HepG2 (cell line): ENCODE measurements at regions not wholly inside any gene's neighbourhood (a gene's known extent, or its start where the extent isn't known, plus 50 kb on each side); places are given as distances from the start of the nearest gene placed in this dataset.

Experiments
- ATAC-seq: fragments of 200-7000 bp; cut with Tn5 transposase; 3 replicates; pipeline ENCODE4 v1.9.1; 2020; ENCODE audit warnings: mild to moderate bottlenecking, moderate library complexity
- BruUV-seq: library from RNA; stranded (reverse); fragments of 400-500 nt; replicated peaks from 2 replicates; lab custom pipeline; 2021; lab: Mats Ljungman, UMichigan
- CTCF ChIA-PET: fragments of 300-600 bp; formaldehyde crosslinking; extraction: SDS; loops from one replicate; lab custom pipeline; 2021; ENCODE audit warnings: low total read pairs, inconsistent platforms, low intra/inter-chr PET ratio; lab: Yijun Ruan, JAX
- POLR2A ChIA-PET: fragments of 350-600 bp; sonication (Branson Sonifier 250); formaldehyde crosslinking; loops from one replicate; lab custom pipeline; 2020; ENCODE audit warnings: antibody characterized with exemption, inconsistent platforms; lab: Yijun Ruan, JAX
- DNase-seq: peaks from one replicate; pipeline ENCODE4 v3.0.0-alpha.2; 2015; ENCODE audit warnings: low spot score
- FAIRE-seq: peaks from 3 replicates; lab custom pipeline; 2011; peaks lifted over from hg19 to GRCh38; lab: Jason Lieb, UNC
- H2AFZ ChIP-seq: one replicate; pipeline ENCODE4 v1.6.1; 2011; ENCODE audit warnings: low read length, inconsistent platforms
- H3K27ac ChIP-seq: fragments of 300-600 bp; 3 replicates; pipeline ENCODE4 v1.8.0; 2011; ENCODE audit warnings: mixed run types, mild to moderate bottlenecking, mixed read lengths, low read length, inconsistent platforms; ENCODE audit not compliant: insufficient read depth; ENCODE audit errors: extremely low read length
- H3K27me3 ChIP-seq, 2 experiments: fragments of 200-600 bp in 1 of 2; 2 replicates in 1 of 2; 3 replicates in 1 of 2; pipeline versions ENCODE4 v1.6.0 to v1.8.0; 2011; ENCODE audit warnings: low read length in 2 of 2, mild to moderate bottlenecking in 2 of 2, moderate library complexity in 2 of 2, inconsistent platforms in 1 of 2; ENCODE audit not compliant: insufficient read depth in 2 of 2, control insufficient read depth in 1 of 2
- H3K36me3 ChIP-seq, 2 experiments: fragments of 200-600 bp in 1 of 2; replicated peaks in 1 of 2; 2 replicates in 1 of 2; 3 replicates in 1 of 2; pipeline versions ENCODE4 v1.5.1 to v1.8.0; 2011; ENCODE audit warnings: low read length in 2 of 2, inconsistent platforms in 1 of 2; ENCODE audit not compliant: insufficient read depth in 2 of 2, control insufficient read depth in 1 of 2
- H3K4me1 ChIP-seq: 2 replicates; pipeline ENCODE4 v1.5.1; 2012; ENCODE audit warnings: low read length, inconsistent platforms; ENCODE audit not compliant: insufficient read depth
- H3K4me2 ChIP-seq: 2 replicates; pipeline ENCODE4 v1.6.0; 2011; ENCODE audit warnings: low read depth, low read length, inconsistent platforms
- H3K4me3 ChIP-seq, 3 experiments: fragments of 200-600 bp in 1 of 3; sonication (generic), shearing (Covaris generic) in 1 of 3; replicated peaks in 1 of 3; 2 replicates each; pipeline ENCODE4 v1.5.1; 2011 to 2016; ENCODE audit warnings: low read length in 3 of 3, inconsistent platforms in 2 of 3, low read depth in 2 of 3, mild to moderate bottlenecking in 2 of 3, control low read depth in 1 of 3, mixed read lengths in 1 of 3; ENCODE audit not compliant: insufficient read depth in 1 of 3
- H3K79me2 ChIP-seq: one replicate; pipeline ENCODE4 v1.6.1; 2011; ENCODE audit warnings: low read length, inconsistent platforms; ENCODE audit not compliant: insufficient read depth
- H3K9ac ChIP-seq: 2 replicates; pipeline ENCODE4 v1.6.0; 2011; ENCODE audit warnings: mild to moderate bottlenecking, low read depth, low read length, inconsistent platforms; ENCODE audit not compliant: insufficient read depth
- H3K9me3 ChIP-seq: 2 replicates; pipeline ENCODE4 v1.5.1; 2012; ENCODE audit warnings: mild to moderate bottlenecking, low read length
- H4K20me1 ChIP-seq: 2 replicates; pipeline ENCODE4 v1.6.0; 2011; ENCODE audit warnings: inconsistent platforms, mild to moderate bottlenecking, low read length, moderate library complexity; ENCODE audit not compliant: insufficient read depth
- LRRFIP1 ChIP-seq: sonication (generic); formaldehyde crosslinking; conservative IDR thresholded peaks from 2 replicates; pipeline ENCODE4 v1.4.0; 2020; ENCODE audit warnings: missing genetic modification reagents
- MED1 ChIP-seq: sonication (generic); formaldehyde crosslinking; IDR thresholded peaks from 2 replicates; pipeline ENCODE4 v1.4.0; 2020; ENCODE audit warnings: missing genetic modification reagents
- PCBP1 ChIP-seq: fragments of 200-400 bp; formaldehyde crosslinking; IDR thresholded peaks from 2 replicates; pipeline ENCODE4 v1.6.1; 2017; ENCODE audit warnings: mild to moderate bottlenecking, low read depth, low read length, borderline replicate concordance
- SALL1 ChIP-seq: sonication (generic); formaldehyde crosslinking; IDR thresholded peaks from 2 replicates; pipeline ENCODE4 v1.8.0; 2022; ENCODE audit warnings: mild to moderate bottlenecking, missing genetic modification reagents
- SIX4 ChIP-seq: sonication (generic); formaldehyde crosslinking; IDR thresholded peaks from 2 replicates; pipeline ENCODE4 v1.4.0; 2020; ENCODE audit warnings: missing genetic modification reagents
- SMC3 ChIP-seq: IDR thresholded peaks from 2 replicates; pipeline ENCODE4 v1.6.1; 2011; ENCODE audit warnings: low read length, improper control_type of control experiment
- STAG1 ChIP-seq: sonication (generic); formaldehyde crosslinking; IDR thresholded peaks from 2 replicates; pipeline ENCODE4 v1.4.0; 2020; ENCODE audit warnings: missing genetic modification reagents
- TEAD3 ChIP-seq: optimal IDR thresholded peaks from 2 replicates; pipeline ENCODE3; 2016; ENCODE audit warnings: borderline replicate concordance
- ZKSCAN1 ChIP-seq: fragments of 150-350 bp; IDR thresholded peaks from 2 replicates; pipeline ENCODE4 v1.6.1; 2014; ENCODE audit warnings: low read length
- ZNF138 ChIP-seq: sonication (generic); formaldehyde crosslinking; IDR thresholded peaks from 2 replicates; pipeline ENCODE4 v1.5.0; 2020; ENCODE audit warnings: mild to moderate bottlenecking, low read depth, missing genetic modification reagents
- ZNF24 ChIP-seq: fragments of 450-650 bp; IDR thresholded peaks from 2 replicates; pipeline ENCODE4 v1.6.1; 2017; ENCODE audit warnings: antibody characterized with exemption, mild to moderate bottlenecking
- ZNF747 ChIP-seq: sonication (generic); formaldehyde crosslinking; IDR thresholded peaks from 2 replicates; pipeline ENCODE4 v1.8.1; 2023; ENCODE audit warnings: missing genetic modification reagents, mild to moderate bottlenecking, borderline replicate concordance
- ZNF792 ChIP-seq: IDR thresholded peaks from 2 replicates; pipeline ENCODE4 v1.6.1; 2016
- WGBS: methylation state at CpG from one replicate; pipeline ENCODE4 v1.1.6; 2017; ENCODE audit warnings: low lambda C conversion rate; 5-methylcytosine and 5-hydroxymethylcytosine counted together
- in situ Hi-C: cut with HindIII; loops from 2 replicates; pipeline ENCODE4 v1.10.0; 2017; ENCODE audit warnings: low pct_unique_long_range_greater_than_20kb; ENCODE audit not compliant: extremely low pct_ligation_motif_present
- intact Hi-C: fragments of 100-400 bp; cut with micrococcal nuclease; formaldehyde crosslinking; loops from one replicate; pipeline ENCODE4 v1.10.0; 2022; ENCODE audit not compliant: unreplicated experiment
- TF ChIP-seq, protein P1 (sequence below): sonication (generic); formaldehyde crosslinking; IDR thresholded peaks from 2 replicates; pipeline ENCODE4 v1.5.0; 2020; ENCODE audit warnings: mild to moderate bottlenecking, missing genetic modification reagents, moderate library complexity
- TF ChIP-seq, protein P2 (sequence below): sonication (generic); formaldehyde crosslinking; IDR thresholded peaks from 2 replicates; pipeline ENCODE4 v1.5.1; 2020; ENCODE audit warnings: missing genetic modification reagents, mild to moderate bottlenecking, borderline replicate concordance

DNA sequence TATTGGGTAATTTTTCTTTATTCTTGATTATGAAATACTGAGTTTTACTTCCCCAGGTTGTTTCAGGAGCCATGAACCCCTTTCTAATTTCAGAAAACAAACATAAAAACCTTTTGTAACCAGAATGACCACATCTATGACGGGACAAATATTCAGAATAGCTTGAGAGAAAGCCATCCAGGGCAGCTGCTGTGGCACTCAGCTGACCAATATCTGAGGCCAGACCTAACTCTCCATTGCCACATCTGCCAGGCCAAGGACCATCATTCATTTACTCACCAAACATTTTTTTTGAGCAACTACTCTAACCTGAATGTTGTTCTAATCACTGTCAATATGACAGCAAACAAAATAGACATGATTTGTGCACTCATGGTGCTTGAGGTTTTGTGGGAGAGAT is 608.3 kb upstream of the PKN2 start:
- Histone ChIP-seq H3K9ac (no peak overlapping the region), H2AFZ (no peak overlapping the region), H3K27me3 (no peaks in the 10 kb centered on the region; a peak in 1 of 5 replicates), H3K4me3 (no peak overlapping the region), H3K9me3 (no peaks in the 10 kb centered on the region), H3K79me2 (no peaks in the 10 kb centered on the region), H3K27ac (no peak overlapping the region), H4K20me1 (no peaks in the 10 kb centered on the region), H3K4me1 (no peaks in the 10 kb centered on the region), H3K36me3 (no peaks in the 10 kb centered on the region), H3K4me2 (no peak overlapping the region)
- ChIA-PET CTCF (no interaction called here), POLR2A (no interaction called here)
- intact Hi-C loops = loop anchor here (5.0 kb wide), 1 partner anchor 101 kb away; no protein-coding TSS in a partner anchor
- in situ Hi-C loops = no loop called here
- TF ChIP-seq SALL1 (CRISPR knock-in tag) (no peak), ZNF24 (no peak), ZNF138 (CRISPR knock-in tag) (no peak), ZNF747 (CRISPR knock-in tag) (no peak)
- no peak for FAIRE-seq
- no TSS peak for BruUV-seq
- 13% methylated on average over 1 of the region's 1 CpG for WGBS
- no peak for DNase-seq
- ATAC-seq = no peak

DNA sequence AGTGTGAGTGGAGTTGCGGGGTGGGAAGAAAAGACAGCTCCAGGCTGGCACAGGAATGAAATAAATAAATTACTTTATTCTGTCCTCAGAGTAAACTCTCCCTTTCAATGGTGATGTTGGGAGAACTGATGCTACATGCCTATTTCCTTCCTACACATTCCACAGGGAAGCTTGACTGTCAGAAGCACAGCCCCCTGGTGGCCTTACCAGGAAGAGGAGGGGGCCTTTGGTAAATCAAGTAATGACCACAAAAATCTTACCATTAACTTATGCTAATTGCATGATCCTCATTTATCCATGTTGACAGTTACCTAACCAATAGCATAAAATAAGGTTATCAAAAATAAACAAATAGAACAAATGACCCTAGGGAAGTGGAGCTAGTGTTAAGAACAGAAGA is 605.0 kb upstream of the PKN2 start:
- no peaks in the 10 kb centered on the region for H4K20me1 ChIP-seq
- FAIRE-seq = no peak
- no peaks in the 10 kb centered on the region; a peak in 1 of 5 replicates for H3K27me3 ChIP-seq
- H3K4me2 ChIP-seq = no peak overlapping the region
- ChIA-PET CTCF (no interaction called here), POLR2A (no interaction called here)
- intact Hi-C loops = loop anchor here (5.0 kb wide), 1 partner anchor 98 kb away; no protein-coding TSS in a partner anchor
- H3K27ac ChIP-seq = no peak overlapping the region
- 43% methylated on average over 1 of the region's 1 CpG for WGBS
- no peaks in the 10 kb centered on the region for H3K9me3 ChIP-seq
- BruUV-seq = no TSS peak
- H2AFZ ChIP-seq = no peak overlapping the region
- no peaks in the 10 kb centered on the region for H3K36me3 ChIP-seq
- H3K79me2 ChIP-seq = no peaks in the 10 kb centered on the region
- no peaks in the 10 kb centered on the region for H3K4me1 ChIP-seq
- peak; percentile 76 for ATAC-seq
- peak; percentile 18 for DNase-seq
- in situ Hi-C loops = no loop called here
- H3K9ac ChIP-seq = no peak overlapping the region
- no peak overlapping the region for H3K4me3 ChIP-seq
- TF ChIP-seq ZKSCAN1 = no peak
- TF ChIP-seq, protein P1, sequence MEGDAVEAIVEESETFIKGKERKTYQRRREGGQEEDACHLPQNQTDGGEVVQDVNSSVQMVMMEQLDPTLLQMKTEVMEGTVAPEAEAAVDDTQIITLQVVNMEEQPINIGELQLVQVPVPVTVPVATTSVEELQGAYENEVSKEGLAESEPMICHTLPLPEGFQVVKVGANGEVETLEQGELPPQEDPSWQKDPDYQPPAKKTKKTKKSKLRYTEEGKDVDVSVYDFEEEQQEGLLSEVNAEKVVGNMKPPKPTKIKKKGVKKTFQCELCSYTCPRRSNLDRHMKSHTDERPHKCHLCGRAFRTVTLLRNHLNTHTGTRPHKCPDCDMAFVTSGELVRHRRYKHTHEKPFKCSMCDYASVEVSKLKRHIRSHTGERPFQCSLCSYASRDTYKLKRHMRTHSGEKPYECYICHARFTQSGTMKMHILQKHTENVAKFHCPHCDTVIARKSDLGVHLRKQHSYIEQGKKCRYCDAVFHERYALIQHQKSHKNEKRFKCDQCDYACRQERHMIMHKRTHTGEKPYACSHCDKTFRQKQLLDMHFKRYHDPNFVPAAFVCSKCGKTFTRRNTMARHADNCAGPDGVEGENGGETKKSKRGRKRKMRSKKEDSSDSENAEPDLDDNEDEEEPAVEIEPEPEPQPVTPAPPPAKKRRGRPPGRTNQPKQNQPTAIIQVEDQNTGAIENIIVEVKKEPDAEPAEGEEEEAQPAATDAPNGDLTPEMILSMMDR = peak; percentile 54
- TF ChIP-seq SIX4 (CRISPR knock-in tag) = no peak
- TF ChIP-seq, protein P2, sequence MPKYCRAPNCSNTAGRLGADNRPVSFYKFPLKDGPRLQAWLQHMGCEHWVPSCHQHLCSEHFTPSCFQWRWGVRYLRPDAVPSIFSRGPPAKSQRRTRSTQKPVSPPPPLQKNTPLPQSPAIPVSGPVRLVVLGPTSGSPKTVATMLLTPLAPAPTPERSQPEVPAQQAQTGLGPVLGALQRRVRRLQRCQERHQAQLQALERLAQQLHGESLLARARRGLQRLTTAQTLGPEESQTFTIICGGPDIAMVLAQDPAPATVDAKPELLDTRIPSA (CRISPR knock-in tag) = no peak
- TF ChIP-seq ZNF792 (CRISPR knock-in tag) = no peak
- peak; percentile 38 for TF ChIP-seq TEAD3
- TF ChIP-seq MED1 (CRISPR knock-in tag) = 0 out of 2 replicates have a peak, but pooled peaks have one; percentile 35
- TF ChIP-seq LRRFIP1 (CRISPR knock-in tag) = no peak
- TF ChIP-seq STAG1 (CRISPR knock-in tag) = peak; percentile 54
- peak; percentile 57; the same call in 1 of the 2 replicates for TF ChIP-seq SMC3
- no peak for TF ChIP-seq PCBP1
